ENCODE measurements at regions not wholly inside any gene's neighbourhood (a gene's known extent, or its start where the extent isn't known, plus 50 kb on each side); places are given as distances from the start of the nearest gene placed in this dataset.

- Histone ChIP-seq H3K36me3 (ENCODE audit: control insufficient read depth, low read depth, low read length) (no peaks in the 10 kb centered on the region), H3K9me3 (ENCODE audit: control insufficient read depth, low read depth, low read length) (no peaks in the 10 kb centered on the region), H3K9ac (ENCODE audit: low read length) (no peak overlapping the region), H3K27me3 (ENCODE audit: control insufficient read depth, insufficient read depth, low read length) (no peaks in the 10 kb centered on the region), H3K4me3 (ENCODE audit: low read length) (no peak overlapping the region), H3K4me1 (ENCODE audit: control insufficient read depth, low read depth, low read length) (peaks cover 7% of the 10 kb centered on the region), H3K27ac (ENCODE audit: low read length) (no peak overlapping the region)
Measured at GRCh38 chr1:208951026-208951525, 632.4 kb upstream of the CAMK1G start.

GRCh38 chr1:208951908-208952307 lies 631.6 kb upstream of the CAMK1G start:
- H3K36me3 ChIP-seq (ENCODE audit: control insufficient read depth, low read depth, low read length): no peaks in the 10 kb centered on the region
- H3K27ac ChIP-seq (ENCODE audit: low read length): no peak overlapping the region
- H3K27me3 ChIP-seq (ENCODE audit: control insufficient read depth, insufficient read depth, low read length): no peaks in the 10 kb centered on the region
- H3K4me3 ChIP-seq (ENCODE audit: low read length): no peak overlapping the region
- H3K9ac ChIP-seq (ENCODE audit: low read length): no peak overlapping the region
- H3K4me1 ChIP-seq (ENCODE audit: control insufficient read depth, low read depth, low read length): peaks cover 7% of the 10 kb centered on the region
- no peaks in the 10 kb centered on the region for H3K9me3 ChIP-seq (ENCODE audit: control insufficient read depth, low read depth, low read length)

- Histone ChIP-seq H3K27ac (ENCODE audit: low read length) (no peak overlapping the region), H3K27me3 (ENCODE audit: control insufficient read depth, insufficient read depth, low read length) (no peaks in the 10 kb centered on the region), H3K9ac (ENCODE audit: low read length) (no peak overlapping the region), H3K4me3 (ENCODE audit: low read length) (no peak overlapping the region), H3K4me1 (ENCODE audit: control insufficient read depth, low read depth, low read length) (no peaks in the 10 kb centered on the region), H3K36me3 (ENCODE audit: control insufficient read depth, low read depth, low read length) (no peaks in the 10 kb centered on the region), H3K9me3 (ENCODE audit: control insufficient read depth, low read depth, low read length) (peaks cover 24% of the 10 kb centered on the region)
Measured at GRCh38 chr1:208962867-208963266, 620.6 kb upstream of the CAMK1G start.

- Histone ChIP-seq H3K27me3 (ENCODE audit: control insufficient read depth, insufficient read depth, low read length) (no peaks in the 10 kb centered on the region), H3K27ac (ENCODE audit: low read length) (no peak overlapping the region), H3K36me3 (ENCODE audit: control insufficient read depth, low read depth, low read length) (no peaks in the 10 kb centered on the region), H3K4me3 (ENCODE audit: low read length) (no peak overlapping the region), H3K9me3 (ENCODE audit: control insufficient read depth, low read depth, low read length) (peaks cover 6% of the 10 kb centered on the region), H3K9ac (ENCODE audit: low read length) (no peak overlapping the region), H3K4me1 (ENCODE audit: control insufficient read depth, low read depth, low read length) (no peaks in the 10 kb centered on the region)
Measured at GRCh38 chr1:208965351-208965750, 618.2 kb upstream of the CAMK1G start.

- Histone ChIP-seq H3K27me3 (ENCODE audit: control insufficient read depth, insufficient read depth, low read length) (no peaks in the 10 kb centered on the region), H3K27ac (ENCODE audit: low read length) (no peak overlapping the region), H3K9me3 (ENCODE audit: control insufficient read depth, low read depth, low read length) (no peaks in the 10 kb centered on the region), H3K36me3 (ENCODE audit: control insufficient read depth, low read depth, low read length) (no peaks in the 10 kb centered on the region), H3K4me1 (ENCODE audit: control insufficient read depth, low read depth, low read length) (no peaks in the 10 kb centered on the region), H3K4me3 (ENCODE audit: low read length) (no peak overlapping the region), H3K9ac (ENCODE audit: low read length) (no peak overlapping the region)
Measured at GRCh38 chr1:208967334-208967733, 616.2 kb upstream of the CAMK1G start.

- Histone ChIP-seq H3K4me3 (ENCODE audit: low read length) (no peak overlapping the region), H3K27me3 (ENCODE audit: control insufficient read depth, insufficient read depth, low read length) (no peaks in the 10 kb centered on the region), H3K4me1 (ENCODE audit: control insufficient read depth, low read depth, low read length) (no peaks in the 10 kb centered on the region), H3K9ac (ENCODE audit: low read length) (no peak overlapping the region), H3K36me3 (ENCODE audit: control insufficient read depth, low read depth, low read length) (no peaks in the 10 kb centered on the region), H3K27ac (ENCODE audit: low read length) (no peak overlapping the region), H3K9me3 (ENCODE audit: control insufficient read depth, low read depth, low read length) (no peaks in the 10 kb centered on the region)
Measured at GRCh38 chr1:208974717-208975116, 608.8 kb upstream of the CAMK1G start.

- Histone ChIP-seq H3K27me3 (ENCODE audit: control insufficient read depth, insufficient read depth, low read length) (no peaks in the 10 kb centered on the region), H3K4me1 (ENCODE audit: control insufficient read depth, low read depth, low read length) (no peaks in the 10 kb centered on the region), H3K4me3 (ENCODE audit: low read length) (no peak overlapping the region), H3K9ac (ENCODE audit: low read length) (no peak overlapping the region), H3K27ac (ENCODE audit: low read length) (no peak overlapping the region), H3K9me3 (ENCODE audit: control insufficient read depth, low read depth, low read length) (no peaks in the 10 kb centered on the region), H3K36me3 (ENCODE audit: control insufficient read depth, low read depth, low read length) (no peaks in the 10 kb centered on the region)
Measured at GRCh38 chr1:208975456-208975855, 608.1 kb upstream of the CAMK1G start.

- no peak overlapping the region for H3K9ac ChIP-seq (ENCODE audit: low read length)
- H3K27ac ChIP-seq (ENCODE audit: low read length): no peak overlapping the region
- no peaks in the 10 kb centered on the region for H3K9me3 ChIP-seq (ENCODE audit: control insufficient read depth, low read depth, low read length)
Measured at GRCh38 chr1:208977012-208977411, 606.5 kb upstream of the CAMK1G start.

GRCh38 chr1:208977638-208978256 lies 605.8 kb upstream of the CAMK1G start:
- no peak overlapping the region for H3K4me3 ChIP-seq (ENCODE audit: low read length)
- no peaks in the 10 kb centered on the region for H3K4me1 ChIP-seq (ENCODE audit: control insufficient read depth, low read depth, low read length)

More at GRCh38 chr1:208977012-208977411, 606.5 kb upstream of the CAMK1G start:
- Histone ChIP-seq H3K27me3 (ENCODE audit: control insufficient read depth, insufficient read depth, low read length) (no peaks in the 10 kb centered on the region), H3K36me3 (ENCODE audit: control insufficient read depth, low read depth, low read length) (no peaks in the 10 kb centered on the region), H3K4me3 (ENCODE audit: low read length) (no peak overlapping the region), H3K4me1 (ENCODE audit: control insufficient read depth, low read depth, low read length) (no peaks in the 10 kb centered on the region)

GRCh38 chr1:208979776-208980175 lies 603.7 kb upstream of the CAMK1G start:
- Histone ChIP-seq H3K4me1 (ENCODE audit: control insufficient read depth, low read depth, low read length) (no peaks in the 10 kb centered on the region), H3K4me3 (ENCODE audit: low read length) (no peak overlapping the region), H3K9me3 (ENCODE audit: control insufficient read depth, low read depth, low read length) (no peaks in the 10 kb centered on the region), H3K27ac (ENCODE audit: low read length) (no peak overlapping the region), H3K36me3 (ENCODE audit: control insufficient read depth, low read depth, low read length) (no peaks in the 10 kb centered on the region), H3K9ac (ENCODE audit: low read length) (no peak overlapping the region), H3K27me3 (ENCODE audit: control insufficient read depth, insufficient read depth, low read length) (no peaks in the 10 kb centered on the region)

More at GRCh38 chr1:208977638-208978256, 605.8 kb upstream of the CAMK1G start:
- H3K36me3 ChIP-seq (ENCODE audit: control insufficient read depth, low read depth, low read length): no peaks in the 10 kb centered on the region
- H3K27me3 ChIP-seq (ENCODE audit: control insufficient read depth, insufficient read depth, low read length): no peaks in the 10 kb centered on the region
- H3K9ac ChIP-seq (ENCODE audit: low read length): no peak overlapping the region
- H3K9me3 ChIP-seq (ENCODE audit: control insufficient read depth, low read depth, low read length): no peaks in the 10 kb centered on the region
- no peak overlapping the region for H3K27ac ChIP-seq (ENCODE audit: low read length)

- Histone ChIP-seq H3K27ac (ENCODE audit: low read length) (no peak overlapping the region), H3K9me3 (ENCODE audit: control insufficient read depth, low read depth, low read length) (no peaks in the 10 kb centered on the region), H3K9ac (ENCODE audit: low read length) (no peak overlapping the region), H3K4me1 (ENCODE audit: control insufficient read depth, low read depth, low read length) (no peaks in the 10 kb centered on the region), H3K27me3 (ENCODE audit: control insufficient read depth, insufficient read depth, low read length) (no peaks in the 10 kb centered on the region), H3K4me3 (ENCODE audit: low read length) (no peak overlapping the region), H3K36me3 (ENCODE audit: control insufficient read depth, low read depth, low read length) (no peaks in the 10 kb centered on the region)
Measured at GRCh38 chr1:208980605-208981004, 602.9 kb upstream of the CAMK1G start.

- Histone ChIP-seq H3K9ac (ENCODE audit: low read length) (no peak overlapping the region), H3K9me3 (ENCODE audit: control insufficient read depth, low read depth, low read length) (no peaks in the 10 kb centered on the region), H3K36me3 (ENCODE audit: control insufficient read depth, low read depth, low read length) (no peaks in the 10 kb centered on the region), H3K27ac (ENCODE audit: low read length) (no peak overlapping the region), H3K4me1 (ENCODE audit: control insufficient read depth, low read depth, low read length) (no peaks in the 10 kb centered on the region), H3K4me3 (ENCODE audit: low read length) (no peak overlapping the region), H3K27me3 (ENCODE audit: control insufficient read depth, insufficient read depth, low read length) (no peaks in the 10 kb centered on the region)
Measured at GRCh38 chr1:208985231-208985630, 598.3 kb upstream of the CAMK1G start.

All from iPS-18a (cell line).